Neuronal stem cell (in vitro differentiated cells): ENCODE measurements at regions not wholly inside any gene's neighbourhood (a gene's known extent, or its start where the extent isn't known, plus 50 kb on each side); places are given as distances from the start of the nearest gene placed in this dataset.

ENCODE experiments used
- DNase-seq: peaks from one replicate; pipeline ENCODE4 v3.0.0-alpha.2; 2013; ENCODE audit warnings: low spot score
- H2AFZ ChIP-seq: one replicate; pipeline ENCODE4 v1.6.1; 2013; ENCODE audit warnings: mild to moderate bottlenecking, low read length, inconsistent platforms
- H2AK5ac ChIP-seq: 2 replicates; pipeline ENCODE4 v1.6.1; 2013; ENCODE audit warnings: low read depth, mild to moderate bottlenecking, inconsistent platforms, low read length, moderate library complexity, mixed read lengths
- H2BK120ac ChIP-seq: 2 replicates; pipeline ENCODE4 v1.6.1; 2013; ENCODE audit warnings: low read depth, mild to moderate bottlenecking, inconsistent platforms, low read length, moderate library complexity, mixed read lengths
- H2BK12ac ChIP-seq: one replicate; pipeline ENCODE4 v1.6.1; 2013; ENCODE audit warnings: low read length, inconsistent platforms
- H2BK15ac ChIP-seq: 2 replicates; pipeline ENCODE4 v1.6.1; 2013; ENCODE audit warnings: mild to moderate bottlenecking, low read length, inconsistent platforms, mixed read lengths
- H2BK5ac ChIP-seq: one replicate; pipeline ENCODE4 v1.6.1; 2013; ENCODE audit warnings: inconsistent platforms, mild to moderate bottlenecking, low read length, moderate library complexity
- H3K14ac ChIP-seq: one replicate; pipeline ENCODE4 v1.6.1; 2013; ENCODE audit warnings: low read length, inconsistent platforms
- H3K18ac ChIP-seq: 2 replicates; pipeline ENCODE4 v1.6.1; 2013; ENCODE audit warnings: low read length, inconsistent platforms
- H3K23ac ChIP-seq: 2 replicates; pipeline ENCODE4 v1.6.1; 2013; ENCODE audit warnings: low read depth, mild to moderate bottlenecking, mixed read lengths, low read length, inconsistent platforms; ENCODE audit not compliant: poor library complexity
- H3K27ac ChIP-seq: replicated peaks from 3 replicates; pipeline ENCODE4 v1.5.1; 2013; ENCODE audit warnings: low read length, inconsistent platforms
- H3K27me3 ChIP-seq, 3 experiments: 2 replicates each; pipeline ENCODE4 v1.6.1; 2013; ENCODE audit warnings: low read length in 3 of 3, mild to moderate bottlenecking in 2 of 3, inconsistent platforms in 1 of 3, low read depth in 1 of 3, mixed read lengths in 1 of 3, moderate library complexity in 1 of 3; ENCODE audit not compliant: control insufficient read depth in 3 of 3, insufficient read depth in 3 of 3
- H3K36me3 ChIP-seq, 2 donors: replicated peaks in 1 of 2; 2 replicates each; pipeline ENCODE4 v1.6.1; 2013; ENCODE audit warnings: low read length in 2 of 2; ENCODE audit not compliant: control insufficient read depth in 2 of 2, insufficient read depth in 2 of 2
- H3K4ac ChIP-seq: 2 replicates; pipeline ENCODE4 v1.6.1; 2013; ENCODE audit warnings: inconsistent platforms, mild to moderate bottlenecking, low read length, moderate library complexity
- H3K4me1 ChIP-seq, 2 donors: 1 replicate in 1 of 2; 2 replicates in 1 of 2; pipeline ENCODE4 v1.6.1; 2013; ENCODE audit warnings: low read length in 2 of 2, low read depth in 1 of 2; ENCODE audit not compliant: control insufficient read depth in 2 of 2, insufficient read depth in 1 of 2
- H3K4me2 ChIP-seq: one replicate; pipeline ENCODE4 v1.6.1; 2013; ENCODE audit warnings: mild to moderate bottlenecking, low read length, inconsistent platforms; ENCODE audit not compliant: insufficient read depth, poor library complexity, severe bottlenecking
- H3K4me3 ChIP-seq, 2 donors: 2 replicates each; pipeline ENCODE4 v1.5.1; 2013; ENCODE audit warnings: low read length in 2 of 2, mild to moderate bottlenecking in 2 of 2, inconsistent platforms in 1 of 2, moderate library complexity in 1 of 2
- H3K79me1 ChIP-seq: one replicate; pipeline ENCODE4 v1.6.1; 2013; ENCODE audit warnings: low read depth, mild to moderate bottlenecking, inconsistent platforms, low read length, moderate library complexity
- H3K9ac ChIP-seq: one replicate; pipeline ENCODE4 v1.6.1; 2013; ENCODE audit warnings: mild to moderate bottlenecking, low read depth, low read length, inconsistent platforms; ENCODE audit not compliant: poor library complexity
- H3K9me3 ChIP-seq, 2 donors: replicated peaks in 1 of 2; 2 replicates each; pipeline versions ENCODE3 to v1.6.1; 2013; ENCODE audit warnings: low read length in 2 of 2, mild to moderate bottlenecking in 2 of 2, inconsistent platforms in 1 of 2, low read depth in 1 of 2, mixed read lengths in 1 of 2, moderate library complexity in 1 of 2; ENCODE audit not compliant: control insufficient read depth in 2 of 2, insufficient read depth in 1 of 2
- H4K8ac ChIP-seq: one replicate; pipeline ENCODE4 v1.6.1; 2013; ENCODE audit warnings: low read depth, mild to moderate bottlenecking, inconsistent platforms, low read length, moderate library complexity
- H4K91ac ChIP-seq: one replicate; pipeline ENCODE4 v1.6.1; 2013; ENCODE audit warnings: low read length, low read depth, mild to moderate bottlenecking, inconsistent platforms; ENCODE audit not compliant: poor library complexity
- WGBS, 2 donors: extraction: QIAGEN DNeasy Blood & Tissue Kit; methylation state at CpG; one replicate each; pipeline ENCODE4 v1.1.7; 2013; ENCODE audit warnings: missing lambda C conversion rate in 2 of 2, mixed read lengths in 1 of 2; ENCODE audit not compliant: insufficient read length in 2 of 2, insufficient replicate concordance in 1 of 2; ENCODE audit errors: extremely low coverage in 2 of 2; 5-methylcytosine and 5-hydroxymethylcytosine counted together

- Histone ChIP-seq H4K8ac (no peak overlapping the region), H3K4me3 (no peak overlapping the region), H2BK12ac (no peak overlapping the region), H3K9me3 (peaks cover 0 to 3% of the 10 kb centered on the region in 2 donors), H3K4me1 (no peaks in the 10 kb centered on the region), H2BK120ac (no peak overlapping the region), H3K4me2 (no peak overlapping the region), H2AK5ac (no peak overlapping the region), H3K23ac (no peak overlapping the region), H2BK5ac (no peak overlapping the region), H4K91ac (no peak overlapping the region), H3K27me3 (no peaks in the 10 kb centered on the region), H3K79me1 (no peaks in the 10 kb centered on the region), H2BK15ac (no peak overlapping the region), H3K14ac (no peak overlapping the region), H2AFZ (no peak overlapping the region), H3K9ac (no peak overlapping the region), H3K4ac (no peak overlapping the region), H3K27ac (no peak overlapping the region), H3K18ac (no peak overlapping the region), H3K36me3 (no peaks in the 10 kb centered on the region)
- DNase-seq, result no peak
- WGBS, 2 donors, result no CpG with 5 or more reads among the region's 3 CpGs
These were observed 553.8 kb upstream of the C9orf72 start for GRCh38 chr9:28127101-28127500.

- no peak overlapping the region for H2AFZ ChIP-seq
- H3K18ac ChIP-seq, result no peak overlapping the region
- no peak overlapping the region for H3K27ac ChIP-seq
- DNase-seq, result no peak
- no peak overlapping the region for H3K23ac ChIP-seq
- no peak overlapping the region for H3K4me3 ChIP-seq
- H2BK15ac ChIP-seq, result no peak overlapping the region
- H2BK5ac ChIP-seq, result no peak overlapping the region
- no peak overlapping the region for H3K4ac ChIP-seq
- H3K14ac ChIP-seq, result no peak overlapping the region
- H4K8ac ChIP-seq, result no peak overlapping the region
- H3K9ac ChIP-seq, result no peak overlapping the region
- WGBS, 2 donors, result no CpG with 5 or more reads among the region's 8 CpGs
- no peaks in the 10 kb centered on the region for H3K79me1 ChIP-seq
- H2AK5ac ChIP-seq, result no peak overlapping the region
- H3K9me3 ChIP-seq, result no peaks in the 10 kb centered on the region
- H2BK12ac ChIP-seq, result no peak overlapping the region
- H4K91ac ChIP-seq, result no peak overlapping the region
- H2BK120ac ChIP-seq, result no peak overlapping the region
- no peaks in the 10 kb centered on the region for H3K36me3 ChIP-seq
- H3K4me1 ChIP-seq, result peaks cover 6 to 20% of the 10 kb centered on the region in 2 donors
- no peak overlapping the region for H3K4me2 ChIP-seq
- no peaks in the 10 kb centered on the region for H3K27me3 ChIP-seq
These were observed 561.2 kb upstream of the C9orf72 start for GRCh38 chr9:28134446-28134976.

GRCh38 chr9:28135549-28135948 lies 562.3 kb upstream of the C9orf72 start:
- no peak overlapping the region for H3K18ac ChIP-seq
- H3K4me2 ChIP-seq, result no peak overlapping the region
- no peak overlapping the region for H4K91ac ChIP-seq
- H3K14ac ChIP-seq, result no peak overlapping the region
- H2BK5ac ChIP-seq, result no peak overlapping the region
- peak overlapping the region; percentile 34 for H2AFZ ChIP-seq
- no peak overlapping the region for H3K4me3 ChIP-seq
- peaks cover 6 to 20% of the 10 kb centered on the region in 2 donors for H3K4me1 ChIP-seq
- H3K23ac ChIP-seq, result no peak overlapping the region
- no peak overlapping the region for H3K27ac ChIP-seq
- no peak overlapping the region for H2BK120ac ChIP-seq
- DNase-seq, result no peak
- H3K9me3 ChIP-seq, result no peaks in the 10 kb centered on the region
- H3K36me3 ChIP-seq, result no peaks in the 10 kb centered on the region
- H2BK15ac ChIP-seq, result no peak overlapping the region
- H2BK12ac ChIP-seq, result no peak overlapping the region
- no peaks in the 10 kb centered on the region for H3K79me1 ChIP-seq
- no peak overlapping the region for H3K9ac ChIP-seq
- no peak overlapping the region for H3K4ac ChIP-seq
- H3K27me3 ChIP-seq, result no peaks in the 10 kb centered on the region
- no CpG with 5 or more reads among the region's 2 CpGs for WGBS, 2 donors
- no peak overlapping the region for H2AK5ac ChIP-seq
- no peak overlapping the region for H4K8ac ChIP-seq

- H3K27me3 ChIP-seq, result no peaks in the 10 kb centered on the region
- H2BK12ac ChIP-seq, result no peak overlapping the region
- H4K8ac ChIP-seq, result no peak overlapping the region
- H3K79me1 ChIP-seq, result no peaks in the 10 kb centered on the region
- no peak overlapping the region for H2BK5ac ChIP-seq
- no peak overlapping the region for H2BK15ac ChIP-seq
- H2AK5ac ChIP-seq, result no peak overlapping the region
- H2BK120ac ChIP-seq, result no peak overlapping the region
- no peak overlapping the region for H3K4me3 ChIP-seq
- no peak overlapping the region for H3K9ac ChIP-seq
- H4K91ac ChIP-seq, result no peak overlapping the region
- H2AFZ ChIP-seq, result no peak overlapping the region
- no peak overlapping the region for H3K23ac ChIP-seq
- no peaks in the 10 kb centered on the region for H3K9me3 ChIP-seq
- H3K4me1 ChIP-seq, result peaks cover 6 to 20% of the 10 kb centered on the region in 2 donors
- WGBS, 2 donors, result no CpG with 5 or more reads among the region's 2 CpGs
- no peak overlapping the region for H3K27ac ChIP-seq
- no peak for DNase-seq
- no peak overlapping the region for H3K18ac ChIP-seq
- no peak overlapping the region for H3K4me2 ChIP-seq
- no peak overlapping the region for H3K4ac ChIP-seq
- H3K14ac ChIP-seq, result no peak overlapping the region
- no peaks in the 10 kb centered on the region for H3K36me3 ChIP-seq
These were observed 562.8 kb upstream of the C9orf72 start for GRCh38 chr9:28136113-28136512.
